Kidney epithelial cell (primary cell): ENCODE measurements at regions not wholly inside any gene's neighbourhood (a gene's known extent, or its start where the extent isn't known, plus 50 kb on each side); places are given as distances from the start of the nearest gene placed in this dataset.
A peak's percentile ranks its signal among the peaks of the same experiment; 100 is the strongest.

Source experiments
- DNase-seq: peaks from one replicate; pipeline ENCODE4 v3.0.0-alpha.2; 2010; ENCODE audit warnings: low read depth
- H3K27me3 ChIP-seq: 2 replicates; pipeline ENCODE4 v1.6.0; 2011; ENCODE audit warnings: low read length; ENCODE audit not compliant: control insufficient read depth, insufficient read depth
- H3K36me3 ChIP-seq: 2 replicates; pipeline ENCODE4 v1.5.1; 2011; ENCODE audit warnings: low read length; ENCODE audit not compliant: control insufficient read depth, insufficient read depth
- H3K4me3 ChIP-seq: 2 replicates; pipeline ENCODE4 v1.5.1; 2011; ENCODE audit warnings: low read depth, mild to moderate bottlenecking, control low read depth, low read length
- TF ChIP-seq, protein P1 (sequence below): IDR thresholded peaks from 2 replicates; pipeline ENCODE4 v1.5.1; 2011; ENCODE audit warnings: mild to moderate bottlenecking, moderate library complexity, low read length, control low read depth, inconsistent platforms; ENCODE audit not compliant: insufficient read depth, poor library complexity, severe bottlenecking

GRCh38 chr4:55175779-55176231 is 50.4 kb upstream of the KDR start:
- peak; percentile 78 for DNase-seq
- no peaks in the 10 kb centered on the region for H3K36me3 ChIP-seq
- TF ChIP-seq, protein P1, sequence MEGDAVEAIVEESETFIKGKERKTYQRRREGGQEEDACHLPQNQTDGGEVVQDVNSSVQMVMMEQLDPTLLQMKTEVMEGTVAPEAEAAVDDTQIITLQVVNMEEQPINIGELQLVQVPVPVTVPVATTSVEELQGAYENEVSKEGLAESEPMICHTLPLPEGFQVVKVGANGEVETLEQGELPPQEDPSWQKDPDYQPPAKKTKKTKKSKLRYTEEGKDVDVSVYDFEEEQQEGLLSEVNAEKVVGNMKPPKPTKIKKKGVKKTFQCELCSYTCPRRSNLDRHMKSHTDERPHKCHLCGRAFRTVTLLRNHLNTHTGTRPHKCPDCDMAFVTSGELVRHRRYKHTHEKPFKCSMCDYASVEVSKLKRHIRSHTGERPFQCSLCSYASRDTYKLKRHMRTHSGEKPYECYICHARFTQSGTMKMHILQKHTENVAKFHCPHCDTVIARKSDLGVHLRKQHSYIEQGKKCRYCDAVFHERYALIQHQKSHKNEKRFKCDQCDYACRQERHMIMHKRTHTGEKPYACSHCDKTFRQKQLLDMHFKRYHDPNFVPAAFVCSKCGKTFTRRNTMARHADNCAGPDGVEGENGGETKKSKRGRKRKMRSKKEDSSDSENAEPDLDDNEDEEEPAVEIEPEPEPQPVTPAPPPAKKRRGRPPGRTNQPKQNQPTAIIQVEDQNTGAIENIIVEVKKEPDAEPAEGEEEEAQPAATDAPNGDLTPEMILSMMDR: no peak
- H3K27me3 ChIP-seq: no peaks in the 10 kb centered on the region
- no peak overlapping the region for H3K4me3 ChIP-seq

DNA sequence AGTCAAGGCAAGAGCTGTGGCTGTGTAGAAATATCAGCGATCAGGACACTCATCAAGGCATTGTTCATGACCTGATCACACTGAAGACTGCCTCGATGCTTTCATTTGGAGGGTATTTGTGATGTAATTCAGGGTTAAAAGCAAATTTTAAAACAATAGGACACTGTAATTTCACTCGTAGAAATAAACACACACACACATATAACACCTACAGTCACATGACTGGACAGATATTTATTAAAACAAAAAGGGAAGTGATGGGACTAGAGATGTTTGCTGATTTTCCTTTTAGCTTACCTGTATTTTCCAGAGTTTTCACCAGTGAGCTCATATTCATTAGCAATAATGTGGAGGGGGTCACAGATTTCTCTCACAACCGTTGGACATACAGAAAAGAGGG is 51.1 kb upstream of the KDR start:
- no peaks in the 10 kb centered on the region for H3K36me3 ChIP-seq
- H3K4me3 ChIP-seq: no peak overlapping the region
- TF ChIP-seq, protein P1: no peak

DNA sequence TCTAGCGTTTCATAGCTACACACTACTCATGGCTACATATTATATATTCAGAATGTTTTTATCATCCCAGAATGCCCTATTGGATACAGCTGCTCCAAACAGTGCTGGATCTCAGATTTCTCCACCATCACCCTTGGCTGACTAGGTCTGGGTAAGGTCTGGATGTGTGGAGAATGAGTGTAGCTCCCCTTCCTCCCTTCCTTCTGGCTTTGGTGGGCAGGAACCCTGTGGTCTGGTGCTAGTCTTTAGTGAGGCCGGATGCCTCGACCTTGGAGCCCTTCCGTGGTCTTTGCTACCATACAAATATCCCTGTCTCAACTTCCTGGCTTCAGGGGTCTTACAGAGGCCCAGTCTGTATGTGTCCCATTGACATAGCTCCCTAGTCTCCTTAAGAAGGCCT is 52.1 kb upstream of the KDR start:
- TF ChIP-seq, protein P1: no peak
- no peaks in the 10 kb centered on the region for H3K27me3 ChIP-seq
- no peak overlapping the region for H3K4me3 ChIP-seq
- no peak for DNase-seq
- no peaks in the 10 kb centered on the region for H3K36me3 ChIP-seq

More for the DNA sequence above, 51.1 kb upstream of the KDR start:
- H3K27me3 ChIP-seq: no peaks in the 10 kb centered on the region
- DNase-seq: no peak

DNA sequence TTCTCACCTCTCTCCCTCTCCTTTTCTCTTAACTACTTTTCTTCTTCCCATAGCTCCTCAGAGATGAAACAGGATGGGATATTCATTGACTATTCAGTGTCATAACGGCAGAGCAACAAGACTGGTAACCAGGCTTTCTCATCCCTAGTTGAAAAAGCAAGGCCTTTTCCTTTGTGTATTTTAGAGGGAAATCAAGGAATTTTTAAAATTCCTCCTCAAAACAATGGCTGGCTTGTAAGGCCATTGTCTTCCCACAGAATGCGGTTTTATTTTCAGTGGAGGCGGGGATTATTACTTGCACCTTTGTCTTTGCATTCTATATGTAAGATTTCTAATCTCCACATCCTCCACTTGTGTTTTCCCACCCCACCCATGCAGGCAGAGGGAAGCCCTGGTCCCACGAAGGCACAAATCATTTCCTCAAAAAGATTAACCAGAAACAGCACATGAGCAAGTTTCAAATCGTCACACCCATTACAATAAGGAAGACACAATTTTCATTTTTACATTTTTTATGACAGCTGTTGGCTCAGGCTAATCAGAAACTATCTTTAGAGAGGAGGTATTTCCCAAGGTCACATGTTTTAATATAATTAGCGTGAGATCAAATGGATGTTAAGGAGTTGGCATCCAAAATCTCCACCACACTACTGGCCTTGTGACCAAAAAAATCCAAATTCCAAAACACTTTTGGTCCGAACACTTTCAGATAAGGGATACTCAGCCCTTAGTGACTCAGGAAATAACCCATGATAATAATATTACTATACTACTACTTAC is 53.0 kb upstream of the KDR start:
- H3K36me3 ChIP-seq: no peaks in the 10 kb centered on the region
- no peaks in the 10 kb centered on the region for H3K27me3 ChIP-seq
- H3K4me3 ChIP-seq: no peak overlapping the region
- TF ChIP-seq, protein P1: no peak
- DNase-seq: no peak

GRCh38 chr4:55181010-55182005 is 55.9 kb upstream of the KDR start:
- DNase-seq: no peak
- Histone ChIP-seq H3K27me3 (no peaks in the 10 kb centered on the region), H3K36me3 (no peaks in the 10 kb centered on the region), H3K4me3 (no peak overlapping the region)
- TF ChIP-seq, protein P1: no peak
